Mesenteric fat pad (tissue), 1 donor: ENCODE measurements at regions not wholly inside any gene's neighbourhood (a gene's known extent, or its start where the extent isn't known, plus 50 kb on each side); places are given as distances from the start of the nearest gene placed in this dataset.
"Not testable (repeated sequence)": the region's sequence is repeated elsewhere in the genome, so short reads cannot be mapped to it uniquely, and the experiment has no call there.

Source experiments
- DNase-seq: peaks from one replicate; pipeline ENCODE4 v3.0.0-alpha.2; 2020; ENCODE audit warnings: low spot score
- donor health status: DM: yes; HTN: yes; CAD: no.

- peak; percentile 57 for DNase-seq
Measured at GRCh38 chr1:30533796-30534550, 189.4 kb downstream of the MATN1 start.

- peak; percentile 59 for DNase-seq
Measured at GRCh38 chr1:30533141-30533540, 190.2 kb downstream of the MATN1 start.

GRCh38 chr1:30532621-30533020 is 190.8 kb downstream of the MATN1 start:
- no peak for DNase-seq

GRCh38 chr1:30527511-30528140 is 195.8 kb downstream of the MATN1 start:
- DNase-seq, result peak; percentile 84

- DNase-seq, result peak; percentile 64
Measured at GRCh38 chr1:30526652-30527345, 196.6 kb downstream of the MATN1 start.

- DNase-seq, result peak; percentile 77
Measured at GRCh38 chr1:30525971-30526651, 197.3 kb downstream of the MATN1 start.

GRCh38 chr1:30525631-30525970 is 197.8 kb downstream of the MATN1 start:
- DNase-seq, result peak; percentile 85

- peak; percentile 67 for DNase-seq
Measured at GRCh38 chr1:30524840-30525617, 198.4 kb downstream of the MATN1 start.

- DNase-seq, result peak; percentile 47
Measured at GRCh38 chr1:30524025-30524555, 199.3 kb downstream of the MATN1 start.

- DNase-seq, result peak; percentile 45
Measured at GRCh38 chr1:30523055-30524020, 200.0 kb downstream of the MATN1 start.

GRCh38 chr1:30522031-30523004 is 201.1 kb downstream of the MATN1 start:
- peak; percentile 89 for DNase-seq

GRCh38 chr1:30521261-30521865 is 202.0 kb downstream of the MATN1 start:
- DNase-seq, result peak; percentile 39

- DNase-seq, result peak; percentile 49
Measured at GRCh38 chr1:30520476-30520875, 202.9 kb downstream of the MATN1 start.

- DNase-seq, result no peak
Measured at GRCh38 chr1:30519201-30519763, 204.1 kb downstream of the MATN1 start.

GRCh38 chr1:30518696-30519095 is 204.7 kb downstream of the MATN1 start:
- no peak for DNase-seq

GRCh38 chr1:30518186-30518585 is 205.2 kb downstream of the MATN1 start:
- peak; percentile 39 for DNase-seq

GRCh38 chr1:30517666-30518065 is 205.7 kb downstream of the MATN1 start:
- not testable (repeated sequence) for DNase-seq
